PC-3 (cell line): ENCODE measurements at regions not wholly inside any gene's neighbourhood (a gene's known extent, or its start where the extent isn't known, plus 50 kb on each side); places are given as distances from the start of the nearest gene placed in this dataset.

Experiments used
- EZH2 ChIP-seq: fragments of 300-600 bp; sonication (generic); IDR thresholded peaks from one replicate; pipeline ENCODE4 v1.6.1; 2017; ENCODE audit warnings: antibody characterized with exemption, mild to moderate bottlenecking, low read length; ENCODE audit not compliant: unreplicated experiment
- TF ChIP-seq, protein P1 (sequence below): fragments of 300-600 bp; sonication (generic); conservative IDR thresholded peaks from 2 replicates; pipeline ENCODE4 v1.5.1; 2017; ENCODE audit warnings: antibody characterized with exemption, low read depth, mild to moderate bottlenecking, low read length

DNA sequence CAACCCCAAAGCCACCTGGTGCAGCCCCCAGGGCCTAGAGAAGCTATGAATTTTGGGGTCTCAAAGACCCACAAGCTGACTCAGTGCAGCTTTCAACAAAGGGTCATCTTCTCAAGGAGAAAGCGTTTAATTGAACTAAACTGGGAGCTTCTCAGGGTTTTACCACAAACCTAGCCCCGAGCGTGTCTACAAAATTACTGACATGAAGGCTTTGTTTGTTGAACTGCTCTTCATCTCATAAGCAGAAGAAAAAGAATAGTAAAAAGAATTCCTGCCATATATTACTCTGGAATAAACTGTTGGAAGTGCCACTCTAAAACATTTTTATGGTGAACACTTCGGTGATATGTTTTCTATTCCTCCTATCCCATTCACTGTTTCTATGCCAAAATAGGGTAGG, 50.8 kb upstream of the INCENP start:
- TF ChIP-seq, protein P1, sequence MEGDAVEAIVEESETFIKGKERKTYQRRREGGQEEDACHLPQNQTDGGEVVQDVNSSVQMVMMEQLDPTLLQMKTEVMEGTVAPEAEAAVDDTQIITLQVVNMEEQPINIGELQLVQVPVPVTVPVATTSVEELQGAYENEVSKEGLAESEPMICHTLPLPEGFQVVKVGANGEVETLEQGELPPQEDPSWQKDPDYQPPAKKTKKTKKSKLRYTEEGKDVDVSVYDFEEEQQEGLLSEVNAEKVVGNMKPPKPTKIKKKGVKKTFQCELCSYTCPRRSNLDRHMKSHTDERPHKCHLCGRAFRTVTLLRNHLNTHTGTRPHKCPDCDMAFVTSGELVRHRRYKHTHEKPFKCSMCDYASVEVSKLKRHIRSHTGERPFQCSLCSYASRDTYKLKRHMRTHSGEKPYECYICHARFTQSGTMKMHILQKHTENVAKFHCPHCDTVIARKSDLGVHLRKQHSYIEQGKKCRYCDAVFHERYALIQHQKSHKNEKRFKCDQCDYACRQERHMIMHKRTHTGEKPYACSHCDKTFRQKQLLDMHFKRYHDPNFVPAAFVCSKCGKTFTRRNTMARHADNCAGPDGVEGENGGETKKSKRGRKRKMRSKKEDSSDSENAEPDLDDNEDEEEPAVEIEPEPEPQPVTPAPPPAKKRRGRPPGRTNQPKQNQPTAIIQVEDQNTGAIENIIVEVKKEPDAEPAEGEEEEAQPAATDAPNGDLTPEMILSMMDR: no peak
- no peak for TF ChIP-seq EZH2
